GM23338 (cell line): ENCODE measurements at regions not wholly inside any gene's neighbourhood (a gene's known extent, or its start where the extent isn't known, plus 50 kb on each side); places are given as distances from the start of the nearest gene placed in this dataset.

ENCODE experiments used
- ATAC-seq: fragments of 200-7000 bp; cut with Tn5 transposase; 3 replicates; pipeline ENCODE4 v1.9.1; 2020
- DNase-seq: peaks from one replicate; pipeline ENCODE4 v3.0.0-alpha.2; 2015; ENCODE audit warnings: low spot score
- H2AFZ ChIP-seq: fragments of 200-600 bp; sonication (generic); 2 replicates; pipeline ENCODE4 v1.8.0; 2016; ENCODE audit warnings: antibody characterized with exemption, mild to moderate bottlenecking, moderate library complexity
- H3F3A ChIP-seq: fragments of 200-600 bp; sonication (generic); replicated peaks from 2 replicates; pipeline ENCODE4 v1.8.0; 2017; ENCODE audit warnings: antibody characterized with exemption, mixed run types, low read depth
- H3K27ac ChIP-seq: fragments of 200-600 bp; sonication (generic); 2 replicates; pipeline ENCODE4 v1.6.1; 2016; ENCODE audit warnings: low read depth
- H3K27me3 ChIP-seq: fragments of 200-600 bp; sonication (generic); 2 replicates; pipeline ENCODE4 v1.8.0; 2016; ENCODE audit warnings: mild to moderate bottlenecking, mixed run types, moderate library complexity; ENCODE audit not compliant: insufficient read depth
- H3K36me3 ChIP-seq: fragments of 200-600 bp; sonication (generic); 2 replicates; pipeline ENCODE4 v1.8.0; 2016; ENCODE audit warnings: mild to moderate bottlenecking; ENCODE audit not compliant: insufficient read depth
- H3K4me1 ChIP-seq: fragments of 200-600 bp; sonication (generic); 2 replicates; pipeline ENCODE4 v1.8.0; 2016; ENCODE audit warnings: mild to moderate bottlenecking, moderate library complexity; ENCODE audit not compliant: insufficient read depth
- H3K4me2 ChIP-seq: fragments of 200-600 bp; sonication (generic); 2 replicates; pipeline ENCODE4 v1.7.1; 2017; ENCODE audit warnings: mixed run types
- H3K4me3 ChIP-seq: fragments of 200-600 bp; sonication (generic); 2 replicates; pipeline ENCODE4 v1.6.1; 2016; ENCODE audit warnings: mixed run types
- H3K79me2 ChIP-seq: fragments of 200-600 bp; sonication (generic); replicated peaks from 2 replicates; pipeline ENCODE4 v1.8.0; 2017; ENCODE audit warnings: mild to moderate bottlenecking; ENCODE audit not compliant: insufficient read depth
- H3K9me2 ChIP-seq: fragments of 200-600 bp; sonication (generic); 2 replicates; pipeline ENCODE4 v1.8.0; 2017; ENCODE audit not compliant: insufficient read depth
- H4K20me1 ChIP-seq: fragments of 200-600 bp; sonication (generic); replicated peaks from 2 replicates; pipeline ENCODE4 v1.8.0; 2017; ENCODE audit warnings: mild to moderate bottlenecking; ENCODE audit not compliant: insufficient read depth
- H3K27ac Mint-ChIP-seq: 2 replicates; pipeline ENCODE4 v1.8.0; 2020; ENCODE audit warnings: inconsistent platforms, mild to moderate bottlenecking, moderate library complexity, mixed read lengths
- H3K27me3 Mint-ChIP-seq: 3 replicates; pipeline ENCODE4 v1.8.0; 2022; ENCODE audit warnings: low read depth, mild to moderate bottlenecking, moderate library complexity, mixed read lengths, inconsistent platforms; ENCODE audit not compliant: insufficient read depth, poor library complexity
- H3K36me3 Mint-ChIP-seq: 3 replicates; pipeline ENCODE4 v1.8.0; 2021; ENCODE audit warnings: low read depth, mild to moderate bottlenecking, inconsistent platforms, moderate library complexity, mixed read lengths
- H3K4me1 Mint-ChIP-seq: 3 replicates; pipeline ENCODE4 v1.8.0; 2020; ENCODE audit warnings: mild to moderate bottlenecking, inconsistent platforms, mixed read lengths
- H3K4me3 Mint-ChIP-seq: 3 replicates; pipeline ENCODE4 v1.8.0; 2021; ENCODE audit warnings: moderate library complexity, mild to moderate bottlenecking, inconsistent platforms, mixed read lengths
- H3K9me3 Mint-ChIP-seq: 3 replicates; pipeline ENCODE4 v1.8.0; 2020; ENCODE audit warnings: moderate library complexity, mild to moderate bottlenecking, inconsistent platforms, mixed read lengths
- CREB1 ChIP-seq: fragments of 250-450 bp; sonication (Bioruptor Pico); IDR thresholded peaks from 2 replicates; pipeline ENCODE4 v1.5.0; 2020; ENCODE audit warnings: low read depth, mild to moderate bottlenecking, moderate library complexity
- CTCF ChIP-seq, 2 experiments: fragments of 200-600 bp in 1 of 2; sonication (generic) in 1 of 2; conservative IDR thresholded peaks; 2 replicates each; pipeline versions ENCODE4 v1.5.1 to v1.6.1; 2016 to 2017; ENCODE audit warnings: antibody characterized with exemption in 2 of 2, low read depth in 2 of 2, mild to moderate bottlenecking in 2 of 2, moderate library complexity in 1 of 2
- ETS1 ChIP-seq: IDR thresholded peaks from 2 replicates; pipeline ENCODE4 v1.6.1; 2016; ENCODE audit warnings: antibody characterized with exemption
- EZH2 ChIP-seq: fragments of 200-600 bp; sonication (generic); IDR thresholded peaks from one replicate; pipeline ENCODE4 v1.8.0; 2017; ENCODE audit warnings: antibody characterized with exemption, mild to moderate bottlenecking, low read depth; ENCODE audit not compliant: unreplicated experiment
- EZH2phosphoT487 ChIP-seq: fragments of 200-600 bp; sonication (generic); IDR thresholded peaks from one replicate; pipeline ENCODE4 v1.8.1; 2018; ENCODE audit warnings: antibody characterized with exemption; ENCODE audit not compliant: unreplicated experiment
- JUNB ChIP-seq: IDR thresholded peaks from one replicate; pipeline ENCODE4 v1.6.1; 2016; ENCODE audit warnings: antibody characterized with exemption; ENCODE audit not compliant: unreplicated experiment
- NANOG ChIP-seq: IDR thresholded peaks from 2 replicates; pipeline ENCODE4 v1.6.1; 2016; ENCODE audit warnings: antibody characterized with exemption, borderline replicate concordance
- POLR2AphosphoS5 ChIP-seq: IDR thresholded peaks from 2 replicates; pipeline ENCODE4 v1.6.1; 2016; ENCODE audit warnings: antibody characterized with exemption, low read depth
- REST ChIP-seq: IDR thresholded peaks from one replicate; pipeline ENCODE4 v1.6.1; 2018; ENCODE audit warnings: antibody characterized with exemption; ENCODE audit not compliant: unreplicated experiment
- STAT1 ChIP-seq: IDR thresholded peaks from one replicate; pipeline ENCODE4 v1.6.1; 2016; ENCODE audit warnings: antibody characterized with exemption; ENCODE audit not compliant: unreplicated experiment
- ZNF114 ChIP-seq: fragments of 250-450 bp; sonication (Bioruptor Pico); IDR thresholded peaks from 2 replicates; pipeline ENCODE4 v1.5.0; 2020; ENCODE audit warnings: mild to moderate bottlenecking, moderate library complexity
- ZNF331 ChIP-seq: fragments of 250-450 bp; sonication (Bioruptor Pico); IDR thresholded peaks from 2 replicates; pipeline ENCODE4 v1.5.0; 2020; ENCODE audit warnings: low read depth, mild to moderate bottlenecking, moderate library complexity
- ZNF462 ChIP-seq: fragments of 250-450 bp; sonication (Bioruptor Pico); IDR thresholded peaks from 2 replicates; pipeline ENCODE4 v1.5.0; 2020; ENCODE audit warnings: mild to moderate bottlenecking, moderate library complexity

- peaks cover 5% of the 10 kb centered on the region for H3K27me3 Mint-ChIP-seq
- H3K27ac ChIP-seq, result no peak overlapping the region
- no peaks in the 10 kb centered on the region for H3K79me2 ChIP-seq
- no peaks in the 10 kb centered on the region for H4K20me1 ChIP-seq
- H2AFZ ChIP-seq, result no peak overlapping the region
- no peaks in the 10 kb centered on the region for H3K27me3 ChIP-seq
- H3K36me3 Mint-ChIP-seq, result peaks cover 21% of the 10 kb centered on the region
- peaks cover 5% of the 10 kb centered on the region; the same call in 2 of the 3 replicates for H3K4me1 Mint-ChIP-seq
- peaks cover 2% of the 10 kb centered on the region; the same call in 1 of the 2 replicates for H3K4me1 ChIP-seq
- H3K4me3 ChIP-seq, result no peak overlapping the region
- DNase-seq (no peak), ATAC-seq (no peak)
- no peaks in the 10 kb centered on the region for H3F3A ChIP-seq
- no peak for TF ChIP-seq ZNF462 (CRISPR knock-in tag)
- no peak for TF ChIP-seq EZH2
- no peak for TF ChIP-seq ZNF114
- no peak for TF ChIP-seq CTCF (conservative IDR thresholded peaks at IDR 0.05; ENCODE audit: low read depth in 2 of 2)
- no peak for TF ChIP-seq NANOG
- TF ChIP-seq ETS1, result no peak
- TF ChIP-seq CREB1 (CRISPR knock-in tag), result no peak
- no peak for TF ChIP-seq POLR2AphosphoS5
- TF ChIP-seq ZNF331 (CRISPR knock-in tag), result no peak
- no peak for TF ChIP-seq REST
- TF ChIP-seq JUNB, result no peak
- TF ChIP-seq STAT1, result no peak
- TF ChIP-seq EZH2phosphoT487, result no peak
- H3K9me2 ChIP-seq, result no peaks in the 10 kb centered on the region
- H3K27ac Mint-ChIP-seq, result no peak overlapping the region
- H3K9me3 Mint-ChIP-seq, result peaks cover 10% of the 10 kb centered on the region; the same call in 2 of the 3 replicates
- no peak overlapping the region for H3K4me3 Mint-ChIP-seq
- 0 out of 2 replicates have a peak, but pooled peaks cover 2% of the 10 kb centered on the region for H3K36me3 ChIP-seq
- H3K4me2 ChIP-seq, result no peak overlapping the region
These were observed 104.3 kb upstream of the IGSF1 start for GRCh38 chrX:131393426-131393825.
